22Rv1 (cell line): ENCODE measurements at regions not wholly inside any gene's neighbourhood (a gene's known extent, or its start where the extent isn't known, plus 50 kb on each side); places are given as distances from the start of the nearest gene placed in this dataset.

Experiments used
- CTCF ChIP-seq: fragments of 450-650 bp; IDR thresholded peaks from 2 replicates; pipeline ENCODE4 v1.5.1; 2017; ENCODE audit warnings: mild to moderate bottlenecking
- ZFX ChIP-seq: fragments of 450-650 bp; IDR thresholded peaks from 2 replicates; pipeline ENCODE4 v1.6.1; 2017; ENCODE audit warnings: antibody characterized with exemption, borderline replicate concordance

DNA sequence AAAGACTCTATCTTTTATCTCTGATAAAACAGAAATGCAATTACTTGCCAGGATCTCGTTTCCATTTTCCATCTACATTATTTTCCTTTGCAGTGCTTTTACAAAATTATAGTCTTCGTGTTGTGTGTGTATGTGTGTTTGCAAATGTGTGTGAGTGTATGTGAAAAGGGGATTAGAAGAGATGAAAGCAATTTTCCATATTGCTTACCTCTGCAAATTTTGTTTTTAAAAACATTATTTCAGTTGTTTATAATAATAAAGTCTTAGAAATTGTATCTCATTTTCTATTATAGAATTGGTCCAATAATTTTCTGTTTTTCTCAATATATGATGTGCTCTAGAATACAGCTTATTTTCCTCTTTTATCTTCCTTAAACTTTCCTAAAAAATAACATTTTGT lies 421.3 kb upstream of the ANKRD30A start:
- TF ChIP-seq CTCF: no peak
- TF ChIP-seq ZFX: no peak
